ENCODE measurements at regions not wholly inside any gene's neighbourhood (a gene's known extent, or its start where the extent isn't known, plus 50 kb on each side); places are given as distances from the start of the nearest gene placed in this dataset.

DNA sequence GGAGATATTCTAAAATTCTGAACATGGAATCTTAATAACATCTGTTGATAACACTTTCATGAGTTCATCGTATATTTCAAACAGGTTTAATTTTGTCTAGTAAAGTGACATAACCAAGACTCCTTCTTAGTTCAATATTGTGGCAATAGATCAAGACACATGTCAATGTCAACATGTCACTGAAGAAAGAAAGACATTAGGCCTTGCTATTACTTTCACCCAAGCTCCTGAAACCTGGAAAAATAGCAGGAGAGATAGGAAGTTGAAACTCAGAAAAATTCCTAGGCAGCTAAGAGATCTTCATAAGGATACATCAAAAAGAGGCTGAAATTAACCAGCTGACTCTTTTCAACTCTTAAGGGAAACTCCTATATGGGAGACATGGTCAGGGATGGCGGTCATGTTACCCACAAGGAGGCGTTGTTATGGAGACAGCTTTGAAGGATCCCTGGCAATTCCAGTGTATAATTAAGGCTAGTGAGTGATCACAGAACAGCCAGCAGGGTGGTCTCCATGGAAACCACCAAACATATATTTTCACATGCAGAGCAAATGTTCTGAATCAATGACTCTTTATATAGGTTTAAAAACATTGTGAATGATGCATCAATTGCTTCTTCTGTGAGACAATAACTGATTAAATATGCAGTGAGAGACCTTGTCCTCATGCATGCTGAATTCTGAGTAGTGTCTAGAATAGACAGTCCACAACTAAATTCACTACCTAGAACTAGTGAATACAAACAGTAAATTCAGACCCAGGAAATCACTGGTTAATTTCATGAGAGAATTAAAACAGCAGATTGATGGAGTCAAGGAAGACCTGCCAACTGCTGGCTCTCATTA lies 115.3 kb upstream of the RIOK3 start:
- no peaks in the 10 kb centered on the region for H3K9me3 ChIP-seq (ENCODE audit: control insufficient read depth, low read length)
- DNase-seq: no peak
- WGBS, 2 donors: 90 to 93% methylated on average over 3 of the region's 3 CpGs
- no peak overlapping the region for H3K27ac ChIP-seq (ENCODE audit: low read depth in 1 of 2, low read length in 2 of 2)
- no peak for ATAC-seq (ENCODE audit: low FRiP score)
- H3K36me3 ChIP-seq (ENCODE audit: control insufficient read depth in 1 of 2, insufficient read depth in 2 of 2, low read length in 1 of 2): no peaks in the 10 kb centered on the region
- no peak overlapping the region for H3K4me3 ChIP-seq (ENCODE audit: low read length in 2 of 2)
- intact Hi-C loops (cut with DNase I): no loop called here
- H3K27me3 ChIP-seq (ENCODE audit: control insufficient read depth in 1 of 2, insufficient read depth in 2 of 2, low read length in 1 of 2): no peaks in the 10 kb centered on the region
- peaks cover 0 to 2% of the 10 kb centered on the region in 2 donors for H3K4me1 ChIP-seq (ENCODE audit: control insufficient read depth in 1 of 2, insufficient read depth in 2 of 2, low read length in 2 of 2)

DNA sequence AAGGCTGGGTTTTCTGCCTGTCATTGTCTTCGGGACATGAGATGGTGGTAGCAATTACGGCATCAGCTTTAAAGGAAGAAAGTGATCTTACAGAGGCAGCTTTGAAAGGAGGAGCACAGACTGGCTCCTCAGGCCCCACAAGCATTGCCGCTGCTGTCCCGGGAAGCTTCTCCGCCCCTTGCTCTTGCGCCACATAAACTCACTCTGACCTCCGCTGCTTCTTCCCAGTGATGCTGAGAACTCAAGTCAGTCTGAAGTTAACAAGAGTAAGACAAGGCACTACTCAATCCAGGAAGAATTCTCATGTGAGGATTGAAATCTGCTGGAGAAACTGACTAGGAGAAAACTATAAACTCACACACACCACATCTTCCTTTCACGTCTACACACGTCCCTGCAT lies 112.4 kb upstream of the RIOK3 start:
- Histone ChIP-seq H3K36me3 (ENCODE audit: control insufficient read depth in 1 of 2, insufficient read depth in 2 of 2, low read length in 1 of 2) (no peaks in the 10 kb centered on the region), H3K27me3 (ENCODE audit: control insufficient read depth in 1 of 2, insufficient read depth in 2 of 2, low read length in 1 of 2) (no peaks in the 10 kb centered on the region), H3K4me3 (ENCODE audit: low read length in 2 of 2) (no peak overlapping the region), H3K9me3 (ENCODE audit: control insufficient read depth, low read length) (no peaks in the 10 kb centered on the region), H3K4me1 (ENCODE audit: control insufficient read depth in 1 of 2, insufficient read depth in 2 of 2, low read length in 2 of 2) (peaks cover 0 to 2% of the 10 kb centered on the region in 2 donors), H3K27ac (ENCODE audit: low read depth in 1 of 2, low read length in 2 of 2) (peak overlapping the region in 1 of 2 donors; percentile 1)
- DNase-seq (no peak), ATAC-seq (ENCODE audit: low FRiP score) (peak; percentile 75)
- intact Hi-C loops (cut with DNase I): no loop called here
- WGBS, 2 donors: 66 to 69% methylated on average over 9 of the region's 9 CpGs

DNA sequence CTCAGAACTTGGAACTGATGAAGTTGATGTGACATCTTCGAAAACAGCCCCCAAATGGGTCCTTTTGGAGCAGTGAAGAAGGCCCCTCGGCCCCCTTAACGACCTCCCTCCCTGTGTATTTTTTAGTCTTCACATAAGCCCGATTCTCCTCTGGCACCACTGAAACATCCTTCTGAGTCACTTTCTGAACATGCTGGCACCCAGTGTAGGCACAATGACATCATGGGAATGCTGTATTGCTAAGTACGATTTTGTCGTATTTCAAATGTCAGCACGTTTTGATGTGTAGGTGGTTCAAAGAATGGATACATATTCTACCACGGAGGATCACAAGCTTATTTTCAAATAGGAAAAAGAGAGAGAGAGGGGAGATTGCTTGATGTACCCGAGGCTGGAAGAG lies 111.7 kb upstream of the RIOK3 start:
- 11 to 15% methylated on average over 9 of the region's 9 CpGs for WGBS, 2 donors
- intact Hi-C loops (cut with DNase I): no loop called here

DNA sequence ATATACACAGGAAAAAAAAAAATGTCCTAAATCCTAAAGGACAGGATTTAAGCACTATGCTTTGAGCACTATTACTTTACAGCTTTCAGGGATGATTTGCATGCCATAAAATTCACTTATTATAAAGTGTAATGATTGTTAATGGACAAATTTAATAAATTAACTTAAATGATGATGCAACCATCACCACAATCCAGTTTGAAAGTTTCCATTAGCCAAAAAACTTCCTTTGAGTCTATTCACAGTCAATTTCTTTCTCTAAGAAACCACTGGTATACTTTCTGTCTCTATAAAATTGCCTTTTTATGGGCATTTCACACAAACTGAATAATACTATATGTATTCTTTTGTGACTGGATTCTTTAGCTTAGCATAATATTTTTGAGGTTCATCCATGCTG lies 111.1 kb upstream of the RIOK3 start:
- DNase-seq (no peak), ATAC-seq (ENCODE audit: low FRiP score) (no peak)
- Histone ChIP-seq H3K36me3 (ENCODE audit: control insufficient read depth in 1 of 2, insufficient read depth in 2 of 2, low read length in 1 of 2) (no peaks in the 10 kb centered on the region), H3K9me3 (ENCODE audit: control insufficient read depth, low read length) (no peaks in the 10 kb centered on the region), H3K27ac (ENCODE audit: low read depth in 1 of 2, low read length in 2 of 2) (no peak overlapping the region), H3K4me1 (ENCODE audit: control insufficient read depth in 1 of 2, insufficient read depth in 2 of 2, low read length in 2 of 2) (peaks cover 0 to 2% of the 10 kb centered on the region in 2 donors), H3K4me3 (ENCODE audit: low read length in 2 of 2) (no peak overlapping the region), H3K27me3 (ENCODE audit: control insufficient read depth in 1 of 2, insufficient read depth in 2 of 2, low read length in 1 of 2) (no peaks in the 10 kb centered on the region)
- intact Hi-C loops (cut with DNase I): no loop called here

More for the DNA sequence above, 111.7 kb upstream of the RIOK3 start:
- Histone ChIP-seq H3K9me3 (ENCODE audit: control insufficient read depth, low read length) (no peaks in the 10 kb centered on the region), H3K4me3 (ENCODE audit: low read length in 2 of 2) (no peak overlapping the region), H3K27ac (ENCODE audit: low read depth in 1 of 2, low read length in 2 of 2) (no peak overlapping the region), H3K4me1 (ENCODE audit: control insufficient read depth in 1 of 2, insufficient read depth in 2 of 2, low read length in 2 of 2) (peaks cover 0 to 2% of the 10 kb centered on the region in 2 donors), H3K36me3 (ENCODE audit: control insufficient read depth in 1 of 2, insufficient read depth in 2 of 2, low read length in 1 of 2) (no peaks in the 10 kb centered on the region), H3K27me3 (ENCODE audit: control insufficient read depth in 1 of 2, insufficient read depth in 2 of 2, low read length in 1 of 2) (no peaks in the 10 kb centered on the region)
- DNase-seq (no peak), ATAC-seq (ENCODE audit: low FRiP score) (peak; percentile 56)

DNA sequence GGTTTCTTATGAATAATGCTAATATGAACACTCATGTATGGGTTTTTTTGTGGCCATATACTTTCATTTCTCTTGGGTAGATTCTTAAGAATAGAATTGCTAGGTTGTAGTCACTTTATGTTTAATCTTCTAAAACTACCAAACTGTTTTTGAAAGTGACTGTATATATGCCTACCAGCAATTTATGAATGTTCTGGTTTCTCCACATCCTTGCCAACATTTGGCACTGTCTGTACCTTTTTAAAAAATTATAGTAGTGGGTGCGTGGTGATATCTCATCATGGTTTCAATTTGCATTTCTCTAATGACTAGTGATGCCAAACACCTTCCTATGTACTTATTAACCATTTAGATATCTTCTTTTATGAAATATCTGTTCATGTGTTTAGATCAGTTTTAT lies 110.6 kb upstream of the RIOK3 start:
- H3K4me3 ChIP-seq (ENCODE audit: low read length in 2 of 2): no peak overlapping the region
- no peak overlapping the region for H3K27ac ChIP-seq (ENCODE audit: low read depth in 1 of 2, low read length in 2 of 2)
- no peaks in the 10 kb centered on the region for H3K27me3 ChIP-seq (ENCODE audit: control insufficient read depth in 1 of 2, insufficient read depth in 2 of 2, low read length in 1 of 2)
- H3K4me1 ChIP-seq (ENCODE audit: control insufficient read depth in 1 of 2, insufficient read depth in 2 of 2, low read length in 2 of 2): peaks cover 0 to 2% of the 10 kb centered on the region in 2 donors
- DNase-seq: no peak
- 11 to 25% methylated on average over 1 of the region's 1 CpG for WGBS, 2 donors
- no peaks in the 10 kb centered on the region for H3K36me3 ChIP-seq (ENCODE audit: control insufficient read depth in 1 of 2, insufficient read depth in 2 of 2, low read length in 1 of 2)
- ATAC-seq (ENCODE audit: low FRiP score): no peak
- intact Hi-C loops (cut with DNase I): no loop called here
- H3K9me3 ChIP-seq (ENCODE audit: control insufficient read depth, low read length): no peaks in the 10 kb centered on the region

DNA sequence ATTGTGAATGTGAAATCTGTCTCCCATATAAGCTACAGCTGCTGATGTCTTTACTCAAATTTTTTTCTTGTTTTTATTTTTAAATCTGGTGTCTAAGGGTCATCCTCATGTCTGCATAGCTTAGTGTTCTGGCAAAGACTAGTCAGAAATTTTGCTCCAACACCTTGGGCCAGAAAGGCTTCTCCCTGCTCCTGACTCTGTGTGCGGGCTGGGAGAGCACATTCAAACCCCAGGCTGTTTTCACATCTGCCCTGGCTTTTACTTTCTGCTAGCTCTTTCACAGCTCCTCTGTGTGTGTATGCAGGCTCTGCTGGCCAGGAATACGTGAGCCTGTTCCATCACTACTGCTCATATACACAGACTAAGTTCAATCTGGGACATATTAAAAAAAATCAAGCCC lies 102.9 kb upstream of the RIOK3 start:
- H3K27me3 ChIP-seq (ENCODE audit: control insufficient read depth in 1 of 2, insufficient read depth in 2 of 2, low read length in 1 of 2): no peaks in the 10 kb centered on the region
- peaks cover 3 to 4% of the 10 kb centered on the region in 2 donors for H3K4me1 ChIP-seq (ENCODE audit: control insufficient read depth in 1 of 2, insufficient read depth in 2 of 2, low read length in 2 of 2)
- no peak overlapping the region for H3K4me3 ChIP-seq (ENCODE audit: low read length in 2 of 2)
- ATAC-seq (ENCODE audit: low FRiP score) (no peak), DNase-seq (no peak)
- WGBS, 2 donors: 91 to 98% methylated on average over 2 of the region's 2 CpGs
- H3K27ac ChIP-seq (ENCODE audit: low read depth in 1 of 2, low read length in 2 of 2): no peak overlapping the region
- H3K9me3 ChIP-seq (ENCODE audit: control insufficient read depth, low read length): no peaks in the 10 kb centered on the region
- peaks cover 0 to 3% of the 10 kb centered on the region in 2 donors for H3K36me3 ChIP-seq (ENCODE audit: control insufficient read depth in 1 of 2, insufficient read depth in 2 of 2, low read length in 1 of 2)
- intact Hi-C loops (cut with DNase I): no loop called here

DNA sequence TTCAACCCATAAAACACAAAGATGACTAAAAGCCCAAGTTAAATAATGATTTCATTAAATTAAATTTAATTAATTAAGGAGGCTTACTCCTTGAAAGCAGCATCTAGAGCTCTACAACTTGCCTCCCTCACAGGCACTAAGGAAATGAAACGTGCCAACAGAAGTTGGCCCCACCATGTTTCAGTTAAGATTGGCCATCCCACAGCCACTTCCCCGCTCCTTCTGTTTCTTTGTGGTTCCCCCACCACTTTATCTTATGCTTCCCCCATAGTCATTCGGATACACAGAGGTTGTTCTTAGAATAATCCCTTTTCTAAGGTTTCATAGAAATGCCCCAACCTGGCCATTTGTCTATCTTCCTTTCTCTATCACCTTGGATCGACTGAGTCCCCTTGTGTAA lies 101.6 kb upstream of the RIOK3 start:
- ATAC-seq (ENCODE audit: low FRiP score): no peak
- DNase-seq: no peak
- peaks cover 7 to 10% of the 10 kb centered on the region in 2 donors for H3K4me1 ChIP-seq (ENCODE audit: control insufficient read depth in 1 of 2, insufficient read depth in 2 of 2, low read length in 2 of 2)
- H3K4me3 ChIP-seq (ENCODE audit: low read length in 2 of 2): no peak overlapping the region
- peaks cover 0 to 3% of the 10 kb centered on the region in 2 donors for H3K36me3 ChIP-seq (ENCODE audit: control insufficient read depth in 1 of 2, insufficient read depth in 2 of 2, low read length in 1 of 2)
- intact Hi-C loops (cut with DNase I): no loop called here
- no peaks in the 10 kb centered on the region for H3K9me3 ChIP-seq (ENCODE audit: control insufficient read depth, low read length)
- WGBS, 2 donors: 95 to 96% methylated on average over 4 of the region's 4 CpGs
- H3K27me3 ChIP-seq (ENCODE audit: control insufficient read depth in 1 of 2, insufficient read depth in 2 of 2, low read length in 1 of 2): no peaks in the 10 kb centered on the region
- no peak overlapping the region for H3K27ac ChIP-seq (ENCODE audit: low read depth in 1 of 2, low read length in 2 of 2)

DNA sequence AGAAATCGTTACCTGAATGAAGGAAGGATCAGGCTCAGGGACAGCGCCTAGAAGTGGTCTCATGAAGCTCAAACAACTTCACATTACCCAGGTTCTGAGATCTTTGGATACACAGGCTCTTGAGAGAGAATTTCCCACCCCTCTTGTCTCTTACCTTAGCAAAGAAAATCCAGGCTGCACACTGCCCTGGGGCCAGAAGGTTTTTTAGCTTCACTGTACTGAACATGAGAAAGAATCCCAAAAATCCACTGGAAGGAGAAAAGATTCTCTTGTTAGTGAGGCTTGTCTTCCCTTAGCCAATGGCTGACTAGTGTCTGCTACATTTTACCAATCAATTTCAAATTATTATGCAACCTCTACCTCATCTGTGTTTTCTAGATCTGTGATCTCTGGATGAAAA lies 101.0 kb upstream of the RIOK3 start:
- ATAC-seq (ENCODE audit: low FRiP score): no peak
- Histone ChIP-seq H3K36me3 (ENCODE audit: control insufficient read depth in 1 of 2, insufficient read depth in 2 of 2, low read length in 1 of 2) (peaks cover 0 to 3% of the 10 kb centered on the region in 2 donors), H3K9me3 (ENCODE audit: control insufficient read depth, low read length) (no peaks in the 10 kb centered on the region), H3K27me3 (ENCODE audit: control insufficient read depth in 1 of 2, insufficient read depth in 2 of 2, low read length in 1 of 2) (no peaks in the 10 kb centered on the region), H3K27ac (ENCODE audit: low read depth in 1 of 2, low read length in 2 of 2) (no peak overlapping the region), H3K4me3 (ENCODE audit: low read length in 2 of 2) (no peak overlapping the region), H3K4me1 (ENCODE audit: control insufficient read depth in 1 of 2, insufficient read depth in 2 of 2, low read length in 2 of 2) (peaks cover 9 to 10% of the 10 kb centered on the region in 2 donors)
- no peak for DNase-seq
- WGBS, 2 donors: 90 to 96% methylated on average over 2 of the region's 2 CpGs
- intact Hi-C loops (cut with DNase I): no loop called here

DNA sequence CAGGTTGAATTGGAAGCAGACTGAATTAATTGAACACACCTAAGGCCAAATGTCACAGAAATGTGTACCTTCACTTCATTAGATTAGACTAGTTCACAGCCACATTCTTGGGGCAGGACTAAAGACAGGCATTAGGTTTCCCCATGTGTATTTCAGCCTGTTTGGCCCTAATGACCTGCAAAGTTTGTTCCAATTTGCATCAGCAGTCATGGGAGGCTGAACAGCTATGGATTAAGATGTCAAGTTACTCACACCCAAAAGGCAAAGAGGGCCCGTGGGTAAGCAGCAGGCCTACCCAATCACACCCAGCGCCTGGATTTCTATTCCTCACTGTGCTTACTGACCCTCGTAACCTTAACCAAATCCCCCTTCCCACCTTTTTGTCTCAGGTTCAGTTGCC lies 99.6 kb upstream of the RIOK3 start:
- H3K27ac ChIP-seq (ENCODE audit: low read depth in 1 of 2, low read length in 2 of 2): no peak overlapping the region
- intact Hi-C loops (cut with DNase I): no loop called here

More for the DNA sequence above, 99.6 kb upstream of the RIOK3 start:
- no peak overlapping the region for H3K4me3 ChIP-seq (ENCODE audit: low read length in 2 of 2)
- H3K36me3 ChIP-seq (ENCODE audit: control insufficient read depth in 1 of 2, insufficient read depth in 2 of 2, low read length in 1 of 2): peaks cover 0 to 3% of the 10 kb centered on the region in 2 donors
- no peaks in the 10 kb centered on the region for H3K27me3 ChIP-seq (ENCODE audit: control insufficient read depth in 1 of 2, insufficient read depth in 2 of 2, low read length in 1 of 2)
- H3K4me1 ChIP-seq (ENCODE audit: control insufficient read depth in 1 of 2, insufficient read depth in 2 of 2, low read length in 2 of 2): peaks cover 10 to 11% of the 10 kb centered on the region in 2 donors
- WGBS, 2 donors: 64 to 65% methylated on average over 3 of the region's 3 CpGs
- ATAC-seq (ENCODE audit: low FRiP score) (no peak), DNase-seq (no peak)
- H3K9me3 ChIP-seq (ENCODE audit: control insufficient read depth, low read length): no peaks in the 10 kb centered on the region

Measured in aorta (tissue), 5 donors.